Skeletal muscle tissue (tissue), 4 donors: ENCODE measurements at regions not wholly inside any gene's neighbourhood (a gene's known extent, or its start where the extent isn't known, plus 50 kb on each side); places are given as distances from the start of the nearest gene placed in this dataset. TPM values are rescaled to one million over a fixed set of nuclear protein-coding genes. Genes with fewer than 3 reads are reported as not detected.

ENCODE experiments used
- H3K27ac ChIP-seq: one replicate; pipeline ENCODE4 v1.7.0; 2013; ENCODE audit warnings: mild to moderate bottlenecking, low read depth, low read length, inconsistent platforms
- H3K27me3 ChIP-seq, 3 donors: one replicate each; pipeline ENCODE4 v1.7.0; 2013; ENCODE audit warnings: low read length in 3 of 3; ENCODE audit not compliant: control insufficient read depth in 3 of 3, insufficient read depth in 3 of 3
- H3K36me3 ChIP-seq, 3 donors: one replicate each; pipeline ENCODE4 v1.7.0; 2013; ENCODE audit warnings: low read length in 3 of 3; ENCODE audit not compliant: control insufficient read depth in 3 of 3, insufficient read depth in 3 of 3
- H3K4me1 ChIP-seq, 3 donors: one replicate each; pipeline ENCODE4 v1.7.0; 2013; ENCODE audit warnings: low read length in 3 of 3, mild to moderate bottlenecking in 3 of 3; ENCODE audit not compliant: control insufficient read depth in 3 of 3, insufficient read depth in 3 of 3
- H3K4me3 ChIP-seq, 3 donors: one replicate each; pipeline ENCODE4 v1.7.0; 2013; ENCODE audit warnings: low read length in 3 of 3
- H3K9ac ChIP-seq, 3 donors: one replicate each; pipeline ENCODE4 v1.7.0; 2013; ENCODE audit warnings: low read length in 3 of 3, mild to moderate bottlenecking in 3 of 3, moderate library complexity in 2 of 3, low read depth in 1 of 3
- H3K9me3 ChIP-seq, 3 donors: one replicate each; pipeline ENCODE4 v1.7.0; 2013; ENCODE audit warnings: low read length in 3 of 3; ENCODE audit not compliant: control insufficient read depth in 3 of 3
- small RNA-seq: library from RNA; depleted of rRNA; stranded (forward); fragments of <200 nt; gene quantifications from one replicate; pipeline ENCODE3, GENCODE V24; 2014
- donor health status: Osteomylitis.

GRCh38 chr1:232096751-232097150, 470.2 kb downstream of the DISC1 start:
- H3K27ac ChIP-seq = no peak overlapping the region
- no peaks in the 10 kb centered on the region for H3K36me3 ChIP-seq
- H3K4me3 ChIP-seq = no peak overlapping the region
- H3K4me1 ChIP-seq = no peaks in the 10 kb centered on the region
- H3K9ac ChIP-seq = no peak overlapping the region
- H3K27me3 ChIP-seq = no peaks in the 10 kb centered on the region
- no peaks in the 10 kb centered on the region for H3K9me3 ChIP-seq

Small RNA genes lying in the stretch of these regions (small RNA-seq; reads per million reads assigned to genes)
- gene BX323014.1 (not detected), gene RN7SL299P (not detected)
